GM19023 (cell line): ENCODE measurements at regions not wholly inside any gene's neighbourhood (a gene's known extent, or its start where the extent isn't known, plus 50 kb on each side); places are given as distances from the start of the nearest gene placed in this dataset.

Source experiments
- ATAC-seq: cut with Tn5 transposase; IDR thresholded peaks from one replicate; pipeline ENCODE4 v1.9.1; 2021; ENCODE audit warnings: mild to moderate bottlenecking, moderate library complexity; ENCODE audit not compliant: unreplicated experiment

GRCh38 chr18:23384778-23385736, 68.0 kb upstream of the RIOK3 start:
- ATAC-seq: no peak

GRCh38 chr18:23386317-23386716, 66.8 kb upstream of the RIOK3 start:
- ATAC-seq: no peak

GRCh38 chr18:23387265-23387664, 65.8 kb upstream of the RIOK3 start:
- no peak for ATAC-seq

- ATAC-seq: no peak
These were observed 64.7 kb upstream of the RIOK3 start for GRCh38 chr18:23388357-23388756.

GRCh38 chr18:23391156-23391555, 61.9 kb upstream of the RIOK3 start:
- ATAC-seq: no peak

GRCh38 chr18:23397907-23398306, 55.2 kb upstream of the RIOK3 start:
- ATAC-seq: no peak

- ATAC-seq: no peak
These were observed 54.7 kb upstream of the RIOK3 start for GRCh38 chr18:23398401-23398800.

- no peak for ATAC-seq
These were observed 54.0 kb upstream of the RIOK3 start for GRCh38 chr18:23399067-23399466.

GRCh38 chr18:23400918-23401317, 52.2 kb upstream of the RIOK3 start:
- ATAC-seq: no peak

- no peak for ATAC-seq
These were observed 51.4 kb upstream of the RIOK3 start for GRCh38 chr18:23401400-23402347.
